ENCODE measurements at regions not wholly inside any gene's neighbourhood (a gene's known extent, or its start where the extent isn't known, plus 50 kb on each side); places are given as distances from the start of the nearest gene placed in this dataset.

DNA sequence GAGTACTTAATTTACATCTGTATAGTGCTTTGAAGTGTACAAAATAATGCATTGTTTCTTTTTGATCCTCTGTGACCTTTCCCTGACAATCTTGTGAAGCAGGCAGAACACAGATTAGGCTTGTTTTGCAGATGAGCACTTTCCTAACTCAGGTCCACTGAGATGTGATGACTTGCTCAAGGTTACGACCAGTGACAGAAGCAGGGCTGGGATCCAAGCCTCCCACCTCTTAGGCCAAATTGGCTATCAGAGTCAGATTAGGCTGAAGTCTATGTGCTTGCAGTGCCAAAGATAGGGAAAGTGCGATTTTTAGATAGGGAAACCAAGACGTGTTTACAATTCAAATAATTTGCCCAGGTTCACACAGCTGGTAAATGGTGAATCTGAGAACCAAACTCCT is 147.3 kb downstream of the OMA1 start:
- intact Hi-C loops (cut with DNase I; ENCODE audit: low total_unique reads) (no loop called here), in situ Hi-C loops (cut with MboI; ENCODE audit: low sequenced_read_pairs in 4 of 4) (no loop called here)
- H3K4me1 ChIP-seq, result peaks cover 3 to 5% of the 10 kb centered on the region in 2 donors
- H3K27ac ChIP-seq, result no peak overlapping the region
- H3K36me3 ChIP-seq, result no peaks in the 10 kb centered on the region
- no peak overlapping the region for H3K4me3 ChIP-seq
- DNase-seq (no peak), ATAC-seq (no peak)
- H3K27me3 ChIP-seq, result no peaks in the 10 kb centered on the region
- H3K9me3 ChIP-seq, result no peaks in the 10 kb centered on the region
- TF ChIP-seq POLR2A (IDR thresholded peaks at IDR 0.05), result no peak
- TF ChIP-seq, protein P1, sequence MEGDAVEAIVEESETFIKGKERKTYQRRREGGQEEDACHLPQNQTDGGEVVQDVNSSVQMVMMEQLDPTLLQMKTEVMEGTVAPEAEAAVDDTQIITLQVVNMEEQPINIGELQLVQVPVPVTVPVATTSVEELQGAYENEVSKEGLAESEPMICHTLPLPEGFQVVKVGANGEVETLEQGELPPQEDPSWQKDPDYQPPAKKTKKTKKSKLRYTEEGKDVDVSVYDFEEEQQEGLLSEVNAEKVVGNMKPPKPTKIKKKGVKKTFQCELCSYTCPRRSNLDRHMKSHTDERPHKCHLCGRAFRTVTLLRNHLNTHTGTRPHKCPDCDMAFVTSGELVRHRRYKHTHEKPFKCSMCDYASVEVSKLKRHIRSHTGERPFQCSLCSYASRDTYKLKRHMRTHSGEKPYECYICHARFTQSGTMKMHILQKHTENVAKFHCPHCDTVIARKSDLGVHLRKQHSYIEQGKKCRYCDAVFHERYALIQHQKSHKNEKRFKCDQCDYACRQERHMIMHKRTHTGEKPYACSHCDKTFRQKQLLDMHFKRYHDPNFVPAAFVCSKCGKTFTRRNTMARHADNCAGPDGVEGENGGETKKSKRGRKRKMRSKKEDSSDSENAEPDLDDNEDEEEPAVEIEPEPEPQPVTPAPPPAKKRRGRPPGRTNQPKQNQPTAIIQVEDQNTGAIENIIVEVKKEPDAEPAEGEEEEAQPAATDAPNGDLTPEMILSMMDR (IDR thresholded peaks at IDR 0.05 in 4 of 5, conservative IDR thresholded peaks at IDR 0.05 in 1 of 5), result no peak

DNA sequence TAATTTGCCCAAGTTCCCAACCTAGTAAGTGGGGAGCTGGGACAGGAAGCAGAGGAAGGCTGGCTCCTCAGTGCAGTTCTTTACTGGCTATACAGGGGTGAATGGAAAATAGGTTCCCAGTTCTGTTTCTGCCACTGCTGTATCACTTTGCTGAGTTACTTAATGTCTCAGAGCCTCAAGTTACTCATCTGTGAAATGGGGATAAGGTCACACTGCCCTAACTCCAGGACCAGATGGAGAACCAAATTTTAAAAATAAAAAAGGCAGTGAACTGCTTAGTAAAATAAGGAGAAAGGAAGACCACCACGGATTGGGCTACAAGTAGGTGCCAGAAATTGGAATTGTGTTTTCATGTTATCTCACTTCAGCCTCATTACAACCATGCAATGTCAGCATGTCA is 147.8 kb downstream of the OMA1 start:
- Histone ChIP-seq H3K27ac (no peak overlapping the region), H3K4me3 (no peak overlapping the region), H3K27me3 (no peaks in the 10 kb centered on the region), H3K4me1 (peaks cover 3 to 5% of the 10 kb centered on the region in 2 donors), H3K9me3 (no peaks in the 10 kb centered on the region), H3K36me3 (no peaks in the 10 kb centered on the region)
- intact Hi-C loops (cut with DNase I; ENCODE audit: low total_unique reads) (no loop called here), in situ Hi-C loops (cut with MboI; ENCODE audit: low sequenced_read_pairs in 4 of 4) (no loop called here)
- no peak for DNase-seq
- ATAC-seq, result no peak
- TF ChIP-seq, protein P1 (IDR thresholded peaks at IDR 0.05 in 4 of 5, conservative IDR thresholded peaks at IDR 0.05 in 1 of 5), result no peak
- TF ChIP-seq POLR2A (IDR thresholded peaks at IDR 0.05), result no peak

DNA sequence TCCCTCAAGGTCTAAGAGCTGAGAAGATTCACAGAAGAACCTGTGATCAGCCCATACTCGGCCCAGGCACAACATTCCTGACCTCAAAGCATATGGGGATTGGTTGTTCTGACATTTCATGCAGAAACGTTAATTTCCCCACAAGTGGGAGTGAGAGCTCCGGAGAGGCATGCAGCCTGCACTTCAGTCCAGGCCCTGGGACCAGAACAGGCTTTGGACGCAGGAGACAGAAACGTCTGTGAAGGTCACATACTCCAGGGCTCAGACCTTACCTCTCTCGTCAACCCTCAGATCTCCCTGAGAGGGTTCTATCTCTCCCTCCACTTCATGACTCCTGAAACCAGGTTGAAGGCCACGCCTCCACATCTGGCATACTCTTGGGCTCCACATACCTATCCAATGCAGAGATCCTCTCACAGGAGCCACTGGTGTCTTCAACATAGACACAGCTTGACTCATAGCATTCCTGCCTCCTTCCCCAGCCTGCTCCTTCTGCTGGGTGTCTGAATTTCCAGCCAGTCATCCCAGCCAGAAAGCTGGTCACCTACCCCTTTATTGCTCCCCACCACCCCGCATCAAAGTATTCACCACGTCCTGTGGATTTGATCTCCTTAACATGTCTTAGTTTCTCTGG is 149.2 kb downstream of the OMA1 start:
- Histone ChIP-seq H3K4me3 (no peak overlapping the region), H3K4me1 (peaks cover 0 to 3% of the 10 kb centered on the region in 2 donors), H3K36me3 (no peaks in the 10 kb centered on the region), H3K9me3 (no peaks in the 10 kb centered on the region), H3K27ac (no peak overlapping the region), H3K27me3 (no peaks in the 10 kb centered on the region)
- intact Hi-C loops (cut with DNase I; ENCODE audit: low total_unique reads), result no loop called here
- in situ Hi-C loops (cut with MboI; ENCODE audit: low sequenced_read_pairs in 4 of 4), result no loop called here
- TF ChIP-seq, protein P1 (IDR thresholded peaks at IDR 0.05 in 4 of 5, conservative IDR thresholded peaks at IDR 0.05 in 1 of 5), result no peak
- TF ChIP-seq POLR2A (IDR thresholded peaks at IDR 0.05), result no peak
- no peak for DNase-seq
- no peak for ATAC-seq

DNA sequence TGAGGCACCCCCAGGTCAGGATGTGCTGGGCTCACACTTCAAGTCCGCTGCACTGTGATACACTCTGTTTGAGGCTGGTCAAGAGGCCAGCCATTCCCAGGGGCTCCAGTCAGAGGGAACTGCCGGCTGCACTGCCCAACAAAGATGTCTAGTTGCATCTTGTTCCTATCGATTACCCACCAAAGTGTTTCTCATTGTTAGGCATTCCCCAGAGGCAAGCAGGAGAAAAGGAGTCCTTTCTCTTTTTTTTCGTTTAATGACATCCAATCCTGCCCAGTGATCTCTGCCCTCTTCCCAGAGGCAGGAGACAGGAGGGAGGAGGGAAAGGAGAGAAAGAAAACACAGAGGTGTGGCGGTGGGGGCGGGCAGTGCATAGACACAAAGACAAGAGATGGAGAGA is 150.4 kb downstream of the OMA1 start:
- no peak for ATAC-seq
- Histone ChIP-seq H3K4me1 (peaks cover 0 to 3% of the 10 kb centered on the region in 2 donors), H3K4me3 (no peak overlapping the region), H3K9me3 (no peaks in the 10 kb centered on the region), H3K27ac (no peak overlapping the region), H3K27me3 (no peaks in the 10 kb centered on the region), H3K36me3 (no peaks in the 10 kb centered on the region)
- in situ Hi-C loops (cut with MboI; ENCODE audit: low sequenced_read_pairs in 4 of 4) (no loop called here), intact Hi-C loops (cut with DNase I; ENCODE audit: low total_unique reads) (no loop called here)
- TF ChIP-seq, protein P1 (IDR thresholded peaks at IDR 0.05 in 4 of 5, conservative IDR thresholded peaks at IDR 0.05 in 1 of 5), result no peak
- TF ChIP-seq POLR2A (IDR thresholded peaks at IDR 0.05), result no peak
- no peak for DNase-seq

DNA sequence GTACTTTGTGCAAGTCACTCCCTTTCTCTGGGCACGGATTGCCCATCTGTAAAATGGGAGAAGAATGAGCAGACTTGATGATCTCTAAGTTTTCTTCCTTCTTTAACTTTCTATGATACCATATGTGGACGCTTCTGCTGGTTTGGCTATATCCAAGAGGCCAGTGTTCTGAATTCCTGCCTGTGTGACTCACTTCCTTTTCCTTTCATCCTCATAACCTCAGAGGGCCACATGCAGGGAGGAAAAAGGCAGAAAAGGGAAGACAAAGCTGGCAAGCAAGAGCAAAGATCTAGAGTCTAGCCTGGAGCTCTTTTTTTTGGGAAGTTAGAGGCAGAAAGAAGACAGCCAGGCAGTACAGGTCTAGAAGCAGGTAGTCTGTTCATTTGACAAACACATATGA is 151.2 kb downstream of the OMA1 start:
- no peaks in the 10 kb centered on the region for H3K27me3 ChIP-seq
- in situ Hi-C loops (cut with MboI; ENCODE audit: low sequenced_read_pairs in 4 of 4), result no loop called here
- no peaks in the 10 kb centered on the region for H3K9me3 ChIP-seq
- H3K27ac ChIP-seq, result no peak overlapping the region
- ATAC-seq, result no peak
- no peak for DNase-seq
- intact Hi-C loops (cut with DNase I; ENCODE audit: low total_unique reads), result no loop called here
- H3K4me3 ChIP-seq, result no peak overlapping the region
- H3K36me3 ChIP-seq, result no peaks in the 10 kb centered on the region
- H3K4me1 ChIP-seq, result peaks cover 0 to 3% of the 10 kb centered on the region in 2 donors
- no peak for TF ChIP-seq POLR2A (IDR thresholded peaks at IDR 0.05)
- TF ChIP-seq, protein P1 (IDR thresholded peaks at IDR 0.05 in 4 of 5, conservative IDR thresholded peaks at IDR 0.05 in 1 of 5), result no peak
